Trophoblast cell (in vitro differentiated cells and primary cell): ENCODE measurements at regions not wholly inside any gene's neighbourhood (a gene's known extent, or its start where the extent isn't known, plus 50 kb on each side); places are given as distances from the start of the nearest gene placed in this dataset.

Source experiments
- DNase-seq, 2 donors: peaks; one replicate each; pipeline ENCODE4 v3.0.0-alpha.2; 2016
- H2AFZ ChIP-seq: 2 replicates; pipeline ENCODE4 v1.6.1; 2013; ENCODE audit warnings: low read length, moderate library complexity, mild to moderate bottlenecking; ENCODE audit not compliant: insufficient read depth, poor library complexity
- H2AK5ac ChIP-seq: 2 replicates; pipeline ENCODE4 v1.6.1; 2013; ENCODE audit warnings: mild to moderate bottlenecking, low read length
- H2BK120ac ChIP-seq: 2 replicates; pipeline ENCODE4 v1.6.1; 2013; ENCODE audit warnings: low read length, mild to moderate bottlenecking, moderate library complexity; ENCODE audit not compliant: insufficient read depth, poor library complexity
- H2BK12ac ChIP-seq: 2 replicates; pipeline ENCODE4 v1.6.1; 2013; ENCODE audit warnings: mild to moderate bottlenecking, low read length, moderate library complexity
- H2BK5ac ChIP-seq: 2 replicates; pipeline ENCODE4 v1.6.1; 2013; ENCODE audit warnings: low read length, low read depth, moderate library complexity, mild to moderate bottlenecking; ENCODE audit not compliant: poor library complexity
- H3K14ac ChIP-seq: 2 replicates; pipeline ENCODE4 v1.6.1; 2013; ENCODE audit warnings: mild to moderate bottlenecking, low read length
- H3K18ac ChIP-seq: 2 replicates; pipeline ENCODE4 v1.6.1; 2013; ENCODE audit warnings: mild to moderate bottlenecking, low read length
- H3K23ac ChIP-seq: 2 replicates; pipeline ENCODE4 v1.6.1; 2013; ENCODE audit warnings: low read length
- H3K27ac ChIP-seq: 2 replicates; pipeline ENCODE4 v1.5.1; 2013; ENCODE audit warnings: low read depth, mild to moderate bottlenecking, inconsistent platforms, low read length, moderate library complexity
- H3K27me3 ChIP-seq: 2 replicates; pipeline ENCODE4 v1.6.1; 2013; ENCODE audit warnings: inconsistent platforms, mild to moderate bottlenecking, low read length, moderate library complexity; ENCODE audit not compliant: insufficient read depth
- H3K36me3 ChIP-seq, 2 experiments: 1 replicate in 1 of 2; 2 replicates in 1 of 2; pipeline ENCODE4 v1.6.1; 2013; ENCODE audit warnings: low read length in 2 of 2, mild to moderate bottlenecking in 2 of 2, moderate library complexity in 1 of 2; ENCODE audit not compliant: insufficient read depth in 2 of 2, control insufficient read depth in 1 of 2
- H3K4ac ChIP-seq: 2 replicates; pipeline ENCODE4 v1.6.1; 2013; ENCODE audit warnings: low read depth, mild to moderate bottlenecking, low read length, moderate library complexity
- H3K4me1 ChIP-seq, 2 experiments: 1 replicate in 1 of 2; 2 replicates in 1 of 2; pipeline ENCODE4 v1.6.1; 2013; ENCODE audit warnings: low read length in 2 of 2, mild to moderate bottlenecking in 2 of 2, moderate library complexity in 1 of 2; ENCODE audit not compliant: insufficient read depth in 2 of 2, control insufficient read depth in 1 of 2
- H3K4me2 ChIP-seq: 2 replicates; pipeline ENCODE4 v1.6.1; 2013; ENCODE audit warnings: inconsistent platforms, mild to moderate bottlenecking, low read length, moderate library complexity
- H3K4me3 ChIP-seq: 2 replicates; pipeline ENCODE4 v1.5.1; 2013; ENCODE audit warnings: mild to moderate bottlenecking, low read depth, low read length, inconsistent platforms
- H3K79me1 ChIP-seq: one replicate; pipeline ENCODE4 v1.6.1; 2013; ENCODE audit warnings: low read length
- H3K79me2 ChIP-seq: 2 replicates; pipeline ENCODE4 v1.6.1; 2013; ENCODE audit warnings: low read length, mild to moderate bottlenecking; ENCODE audit not compliant: control insufficient read depth, insufficient read depth, poor library complexity
- H3K9ac ChIP-seq: 2 replicates; pipeline ENCODE4 v1.6.1; 2013; ENCODE audit warnings: mild to moderate bottlenecking, low read length
- H3K9me3 ChIP-seq: 2 replicates; pipeline ENCODE4 v1.6.1; 2013; ENCODE audit warnings: low read depth, mild to moderate bottlenecking, control low read depth, inconsistent platforms, low read length; ENCODE audit not compliant: insufficient read depth
- H4K12ac ChIP-seq: 2 replicates; pipeline ENCODE4 v1.6.1; 2013; ENCODE audit warnings: low read depth, mild to moderate bottlenecking, low read length, moderate library complexity
- H4K8ac ChIP-seq: 2 replicates; pipeline ENCODE4 v1.6.1; 2013; ENCODE audit warnings: low read depth, mild to moderate bottlenecking, low read length, moderate library complexity
- H4K91ac ChIP-seq: one replicate; pipeline ENCODE4 v1.6.1; 2013; ENCODE audit warnings: low read depth, mild to moderate bottlenecking, low read length, moderate library complexity
- WGBS: extraction: QIAGEN DNeasy Blood & Tissue Kit; methylation state at CpG from one replicate; pipeline ENCODE4 v1.1.7; 2013; ENCODE audit warnings: missing lambda C conversion rate; ENCODE audit not compliant: insufficient read length, insufficient coverage; ENCODE audit errors: extremely low coverage; 5-methylcytosine and 5-hydroxymethylcytosine counted together

- Histone ChIP-seq H3K4me1 (peaks cover 0 to 6% of the 10 kb centered on the region in 2 experiments), H3K36me3 (no peaks in the 10 kb centered on the region), H2BK120ac (no peak overlapping the region), H3K4me2 (no peak overlapping the region), H3K79me2 (no peaks in the 10 kb centered on the region), H3K14ac (no peak overlapping the region), H3K4me3 (no peak overlapping the region), H2BK12ac (no peak overlapping the region), H3K9ac (no peak overlapping the region), H3K9me3 (no peaks in the 10 kb centered on the region), H4K91ac (no peak overlapping the region), H2AFZ (no peak overlapping the region), H2BK5ac (no peak overlapping the region), H3K23ac (no peak overlapping the region), H4K8ac (no peak overlapping the region), H3K79me1 (no peaks in the 10 kb centered on the region), H3K27ac (no peak overlapping the region), H2AK5ac (no peak overlapping the region), H3K4ac (no peak overlapping the region), H4K12ac (no peak overlapping the region), H3K18ac (no peak overlapping the region), H3K27me3 (no peaks in the 10 kb centered on the region)
- no CpG with 5 or more reads among the region's 1 CpG for WGBS
- DNase-seq = peak in 1 of 2 donors; percentile 32
These were observed 415.8 kb upstream of the GRM7 start for GRCh38 chr3:6444888-6445658.

- no peak overlapping the region for H2AK5ac ChIP-seq
- H4K91ac ChIP-seq = no peak overlapping the region
- H3K36me3 ChIP-seq = no peaks in the 10 kb centered on the region
- WGBS = no CpG with 5 or more reads among the region's 5 CpGs
- peak overlapping the region; percentile 43 for H3K9ac ChIP-seq
- no peaks in the 10 kb centered on the region for H3K27me3 ChIP-seq
- no peak overlapping the region for H3K4me2 ChIP-seq
- no peak overlapping the region for H3K27ac ChIP-seq
- H2BK120ac ChIP-seq = no peak overlapping the region
- no peak for DNase-seq
- no peak overlapping the region for H3K4me3 ChIP-seq
- no peak overlapping the region for H3K23ac ChIP-seq
- H3K4me1 ChIP-seq = peaks cover 0 to 6% of the 10 kb centered on the region in 2 experiments
- H2AFZ ChIP-seq = no peak overlapping the region
- H3K4ac ChIP-seq = no peak overlapping the region
- H3K79me1 ChIP-seq = no peaks in the 10 kb centered on the region
- H3K79me2 ChIP-seq = no peaks in the 10 kb centered on the region
- H3K18ac ChIP-seq = no peak overlapping the region
- no peak overlapping the region for H2BK12ac ChIP-seq
- no peak overlapping the region for H4K12ac ChIP-seq
- H2BK5ac ChIP-seq = no peak overlapping the region
- H3K14ac ChIP-seq = no peak overlapping the region
- H3K9me3 ChIP-seq = no peaks in the 10 kb centered on the region
- no peak overlapping the region for H4K8ac ChIP-seq
These were observed 413.6 kb upstream of the GRM7 start for GRCh38 chr3:6447166-6447801.

- peaks cover 0 to 6% of the 10 kb centered on the region in 2 experiments for H3K4me1 ChIP-seq
These were observed 412.9 kb upstream of the GRM7 start for GRCh38 chr3:6448011-6448410.

GRCh38 chr3:6449099-6449498, 411.8 kb upstream of the GRM7 start:
- H4K8ac ChIP-seq = no peak overlapping the region
- no peak overlapping the region for H2BK5ac ChIP-seq
- H3K79me2 ChIP-seq = no peaks in the 10 kb centered on the region
- no peak overlapping the region for H3K18ac ChIP-seq
- no peak overlapping the region for H4K91ac ChIP-seq
- H3K4me3 ChIP-seq = no peak overlapping the region
- no peak overlapping the region for H3K9ac ChIP-seq
- H3K4me2 ChIP-seq = no peak overlapping the region
- no peak overlapping the region for H3K4ac ChIP-seq
- H3K79me1 ChIP-seq = no peaks in the 10 kb centered on the region
- no CpG with 5 or more reads among the region's 3 CpGs for WGBS
- DNase-seq = no peak
- H3K14ac ChIP-seq = no peak overlapping the region
- no peak overlapping the region for H2AK5ac ChIP-seq
- H4K12ac ChIP-seq = no peak overlapping the region
- H2BK12ac ChIP-seq = no peak overlapping the region
- H3K9me3 ChIP-seq = no peaks in the 10 kb centered on the region
- H3K4me1 ChIP-seq = peaks cover 0 to 6% of the 10 kb centered on the region in 2 experiments
- H2AFZ ChIP-seq = no peak overlapping the region
- no peaks in the 10 kb centered on the region for H3K36me3 ChIP-seq
- no peak overlapping the region for H3K23ac ChIP-seq
- no peak overlapping the region for H3K27ac ChIP-seq
- no peaks in the 10 kb centered on the region for H3K27me3 ChIP-seq
- H2BK120ac ChIP-seq = no peak overlapping the region

More at GRCh38 chr3:6448011-6448410, 412.9 kb upstream of the GRM7 start:
- DNase-seq = no peak
- Histone ChIP-seq H2BK5ac (no peak overlapping the region), H3K79me2 (no peaks in the 10 kb centered on the region), H3K27ac (no peak overlapping the region), H3K27me3 (no peaks in the 10 kb centered on the region), H2AK5ac (no peak overlapping the region), H3K79me1 (no peaks in the 10 kb centered on the region), H3K14ac (no peak overlapping the region), H2AFZ (no peak overlapping the region), H2BK120ac (no peak overlapping the region), H4K8ac (no peak overlapping the region), H3K36me3 (no peaks in the 10 kb centered on the region), H3K9ac (no peak overlapping the region), H3K23ac (no peak overlapping the region), H3K4me2 (no peak overlapping the region), H2BK12ac (no peak overlapping the region), H3K18ac (no peak overlapping the region), H3K4me3 (no peak overlapping the region), H3K4ac (no peak overlapping the region), H4K91ac (no peak overlapping the region), H3K9me3 (no peaks in the 10 kb centered on the region), H4K12ac (no peak overlapping the region)
- no CpG with 5 or more reads among the region's 4 CpGs for WGBS
